ENCODE measurements at regions not wholly inside any gene's neighbourhood (a gene's known extent, or its start where the extent isn't known, plus 50 kb on each side); places are given as distances from the start of the nearest gene placed in this dataset.

DNA sequence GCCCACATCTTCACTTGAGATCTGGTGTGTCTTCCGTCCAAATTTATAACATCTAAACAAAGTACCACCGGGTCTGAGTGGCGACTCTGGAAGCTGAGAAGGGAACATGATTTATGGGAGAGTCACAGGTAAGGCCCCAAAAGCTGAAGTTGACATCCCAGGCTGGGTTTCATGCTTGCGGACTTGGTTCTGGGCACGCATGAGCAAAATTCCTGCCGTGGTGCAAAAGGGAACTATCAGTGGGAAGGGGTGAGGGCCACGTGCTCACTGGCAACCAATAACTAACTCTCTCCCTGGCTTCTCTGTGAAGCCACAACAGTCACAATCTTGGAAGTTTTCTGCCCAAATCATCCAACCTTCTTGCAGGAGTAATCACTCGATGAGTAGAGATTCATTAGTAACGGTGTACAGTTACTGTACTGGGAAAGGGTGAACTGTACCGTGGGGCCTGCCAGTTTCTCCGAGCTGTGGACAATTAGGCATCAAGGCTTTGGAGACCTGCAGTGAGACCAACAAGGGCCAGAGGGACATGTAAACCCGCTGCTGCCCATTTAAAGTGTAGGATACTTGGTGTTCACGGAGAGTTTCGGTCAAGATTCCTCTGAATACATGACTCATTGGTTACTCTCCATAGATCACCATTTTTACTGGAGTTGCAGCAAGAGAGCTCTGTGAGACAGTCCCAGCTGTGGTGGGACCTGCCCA is 69.4 kb upstream of the ASB18 start:
- Histone ChIP-seq H3K36me3 (ENCODE audit: control insufficient read depth, insufficient read depth, low read length) (no peaks in the 10 kb centered on the region), H3K27ac (ENCODE audit: low read length) (no peak overlapping the region), H3K27me3 (ENCODE audit: control insufficient read depth, insufficient read depth, low read length) (no peaks in the 10 kb centered on the region), H3K4me3 (ENCODE audit: low read depth in 2 of 2, low read length in 2 of 2) (no peak overlapping the region), H3K4me1 (ENCODE audit: control insufficient read depth, insufficient read depth, low read length) (no peaks in the 10 kb centered on the region), H3K9me3 (ENCODE audit: control insufficient read depth, insufficient read depth, low read depth, low read length) (no peaks in the 10 kb centered on the region)
- ChIA-PET CTCF (no interaction called here), POLR2A (no interaction called here)
- no peak for DNase-seq (ENCODE audit: low read depth, low spot score)
- BruUV-seq (replicated peaks), result no TSS peak
- TF ChIP-seq, protein P1, sequence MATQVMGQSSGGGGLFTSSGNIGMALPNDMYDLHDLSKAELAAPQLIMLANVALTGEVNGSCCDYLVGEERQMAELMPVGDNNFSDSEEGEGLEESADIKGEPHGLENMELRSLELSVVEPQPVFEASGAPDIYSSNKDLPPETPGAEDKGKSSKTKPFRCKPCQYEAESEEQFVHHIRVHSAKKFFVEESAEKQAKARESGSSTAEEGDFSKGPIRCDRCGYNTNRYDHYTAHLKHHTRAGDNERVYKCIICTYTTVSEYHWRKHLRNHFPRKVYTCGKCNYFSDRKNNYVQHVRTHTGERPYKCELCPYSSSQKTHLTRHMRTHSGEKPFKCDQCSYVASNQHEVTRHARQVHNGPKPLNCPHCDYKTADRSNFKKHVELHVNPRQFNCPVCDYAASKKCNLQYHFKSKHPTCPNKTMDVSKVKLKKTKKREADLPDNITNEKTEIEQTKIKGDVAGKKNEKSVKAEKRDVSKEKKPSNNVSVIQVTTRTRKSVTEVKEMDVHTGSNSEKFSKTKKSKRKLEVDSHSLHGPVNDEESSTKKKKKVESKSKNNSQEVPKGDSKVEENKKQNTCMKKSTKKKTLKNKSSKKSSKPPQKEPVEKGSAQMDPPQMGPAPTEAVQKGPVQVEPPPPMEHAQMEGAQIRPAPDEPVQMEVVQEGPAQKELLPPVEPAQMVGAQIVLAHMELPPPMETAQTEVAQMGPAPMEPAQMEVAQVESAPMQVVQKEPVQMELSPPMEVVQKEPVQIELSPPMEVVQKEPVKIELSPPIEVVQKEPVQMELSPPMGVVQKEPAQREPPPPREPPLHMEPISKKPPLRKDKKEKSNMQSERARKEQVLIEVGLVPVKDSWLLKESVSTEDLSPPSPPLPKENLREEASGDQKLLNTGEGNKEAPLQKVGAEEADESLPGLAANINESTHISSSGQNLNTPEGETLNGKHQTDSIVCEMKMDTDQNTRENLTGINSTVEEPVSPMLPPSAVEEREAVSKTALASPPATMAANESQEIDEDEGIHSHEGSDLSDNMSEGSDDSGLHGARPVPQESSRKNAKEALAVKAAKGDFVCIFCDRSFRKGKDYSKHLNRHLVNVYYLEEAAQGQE (IDR thresholded peaks at IDR 0.05; ENCODE audit: insufficient read depth in 1 of 2, low read depth in 2 of 2, low read length in 1 of 2), result no peak
- TF ChIP-seq, protein P2, sequence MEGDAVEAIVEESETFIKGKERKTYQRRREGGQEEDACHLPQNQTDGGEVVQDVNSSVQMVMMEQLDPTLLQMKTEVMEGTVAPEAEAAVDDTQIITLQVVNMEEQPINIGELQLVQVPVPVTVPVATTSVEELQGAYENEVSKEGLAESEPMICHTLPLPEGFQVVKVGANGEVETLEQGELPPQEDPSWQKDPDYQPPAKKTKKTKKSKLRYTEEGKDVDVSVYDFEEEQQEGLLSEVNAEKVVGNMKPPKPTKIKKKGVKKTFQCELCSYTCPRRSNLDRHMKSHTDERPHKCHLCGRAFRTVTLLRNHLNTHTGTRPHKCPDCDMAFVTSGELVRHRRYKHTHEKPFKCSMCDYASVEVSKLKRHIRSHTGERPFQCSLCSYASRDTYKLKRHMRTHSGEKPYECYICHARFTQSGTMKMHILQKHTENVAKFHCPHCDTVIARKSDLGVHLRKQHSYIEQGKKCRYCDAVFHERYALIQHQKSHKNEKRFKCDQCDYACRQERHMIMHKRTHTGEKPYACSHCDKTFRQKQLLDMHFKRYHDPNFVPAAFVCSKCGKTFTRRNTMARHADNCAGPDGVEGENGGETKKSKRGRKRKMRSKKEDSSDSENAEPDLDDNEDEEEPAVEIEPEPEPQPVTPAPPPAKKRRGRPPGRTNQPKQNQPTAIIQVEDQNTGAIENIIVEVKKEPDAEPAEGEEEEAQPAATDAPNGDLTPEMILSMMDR (IDR thresholded peaks at IDR 0.05), result no peak
- TF ChIP-seq POLR2AphosphoS5 (IDR thresholded peaks at IDR 0.05; ENCODE audit: low read depth, low read length) (no peak), TCF7L2 (IDR thresholded peaks at IDR 0.05; ENCODE audit: low read depth, low read length) (no peak), SIN3A (IDR thresholded peaks at IDR 0.05; ENCODE audit: borderline replicate concordance, insufficient read depth, low read depth, low read length) (no peak)
- ATAC-seq, result no peak
- intact Hi-C loops (cut with micrococcal nuclease; ENCODE audit: unreplicated experiment), result no loop called here
- in situ Hi-C loops (cut with HindIII; ENCODE audit: low pct_unique_long_range_greater_than_20kb, low sequenced_read_pairs), result no loop called here

DNA sequence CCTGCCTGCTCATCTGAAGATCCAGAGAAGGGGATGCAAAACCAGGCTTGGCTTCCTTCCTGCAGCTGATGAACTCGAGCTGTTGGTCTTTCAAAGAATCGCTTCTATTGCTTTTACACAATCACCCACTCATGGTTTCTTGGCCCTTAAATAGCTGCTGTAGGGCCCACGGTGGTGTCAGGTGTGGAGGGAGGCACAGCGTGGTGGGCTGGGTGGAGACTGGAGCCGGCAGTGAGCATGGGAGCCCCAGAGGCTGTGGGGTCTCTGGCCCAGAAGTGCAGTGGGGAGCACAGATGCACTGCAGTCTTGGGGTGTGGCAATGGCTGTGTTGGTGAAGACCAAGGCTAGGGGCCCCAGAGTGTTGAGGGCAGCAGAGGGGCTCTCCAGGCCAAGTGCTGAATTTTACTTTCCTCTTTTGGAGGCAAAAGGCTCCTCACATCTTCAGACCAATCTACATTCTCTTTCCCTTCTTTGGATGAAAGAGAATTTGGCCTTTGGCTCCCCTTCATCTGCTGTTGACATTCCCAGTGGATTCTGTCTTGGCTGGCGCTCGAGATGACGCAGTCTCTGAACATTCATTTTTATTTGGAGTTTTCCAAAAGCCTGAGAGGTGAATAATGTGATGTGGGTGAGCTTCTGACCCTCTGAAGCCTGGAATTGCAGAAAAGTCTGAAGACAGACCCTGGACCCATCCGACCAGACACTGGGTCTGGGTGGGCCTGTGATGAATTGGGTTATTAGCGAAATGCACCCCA is 70.1 kb upstream of the ASB18 start:
- H3K36me3 ChIP-seq (ENCODE audit: control insufficient read depth, insufficient read depth, low read length), result no peaks in the 10 kb centered on the region
- no peaks in the 10 kb centered on the region for H3K27me3 ChIP-seq (ENCODE audit: control insufficient read depth, insufficient read depth, low read length)
- intact Hi-C loops (cut with micrococcal nuclease; ENCODE audit: unreplicated experiment) (no loop called here), in situ Hi-C loops (cut with HindIII; ENCODE audit: low pct_unique_long_range_greater_than_20kb, low sequenced_read_pairs) (no loop called here)
- no peak overlapping the region for H3K27ac ChIP-seq (ENCODE audit: low read length)
- H3K9me3 ChIP-seq (ENCODE audit: control insufficient read depth, insufficient read depth, low read depth, low read length), result no peaks in the 10 kb centered on the region
- H3K4me1 ChIP-seq (ENCODE audit: control insufficient read depth, insufficient read depth, low read length), result no peaks in the 10 kb centered on the region
- ChIA-PET CTCF (no interaction called here), POLR2A (no interaction called here)
- ATAC-seq (no peak), DNase-seq (ENCODE audit: low read depth, low spot score) (no peak)
- TF ChIP-seq TCF7L2 (IDR thresholded peaks at IDR 0.05; ENCODE audit: low read depth, low read length), result no peak
- TF ChIP-seq, protein P1 (IDR thresholded peaks at IDR 0.05; ENCODE audit: insufficient read depth in 1 of 2, low read depth in 2 of 2, low read length in 1 of 2), result no peak
- TF ChIP-seq POLR2AphosphoS5 (IDR thresholded peaks at IDR 0.05; ENCODE audit: low read depth, low read length), result no peak
- TF ChIP-seq, protein P2 (IDR thresholded peaks at IDR 0.05), result no peak
- no peak for TF ChIP-seq SIN3A (IDR thresholded peaks at IDR 0.05; ENCODE audit: borderline replicate concordance, insufficient read depth, low read depth, low read length)
- H3K4me3 ChIP-seq (ENCODE audit: low read depth in 2 of 2, low read length in 2 of 2), result no peak overlapping the region
- no TSS peak for BruUV-seq (replicated peaks)
